SK-N-SH (cell line): ENCODE measurements at regions not wholly inside any gene's neighbourhood (a gene's known extent, or its start where the extent isn't known, plus 50 kb on each side); places are given as distances from the start of the nearest gene placed in this dataset.

Experiments
- CTCF ChIA-PET: fragments of 300-600, 350-600 bp; formaldehyde crosslinking; extraction: SDS; loops from one replicate; lab custom pipeline; 2021; lab: Yijun Ruan, JAX
- POLR2A ChIA-PET: fragments of 350-600 bp; sonication (Branson Sonifier 250); formaldehyde crosslinking; extraction: SDS; loops from one replicate; lab custom pipeline; 2020; ENCODE audit warnings: antibody characterized with exemption, inconsistent platforms; lab: Yijun Ruan, JAX
- DNase-seq: peaks from one replicate; pipeline ENCODE4 v3.0.0; 2012
- H2AFZ ChIP-seq: fragments of 200-600 bp; sonication (generic); 2 replicates; pipeline ENCODE4 v1.8.1; 2016; ENCODE audit warnings: antibody characterized with exemption, mild to moderate bottlenecking, low read depth
- H3F3A ChIP-seq: fragments of 200-600 bp; sonication (generic); replicated peaks from 2 replicates; pipeline ENCODE3; 2016; ENCODE audit warnings: antibody characterized with exemption, mild to moderate bottlenecking; ENCODE audit not compliant: insufficient read depth
- H3K27ac ChIP-seq, 2 experiments: fragments of 200-500 bp in 1 of 2; fragments of 200-600 bp in 1 of 2; sonication (Bioruptor generic) in 1 of 2; sonication (generic), shearing (Covaris generic) in 1 of 2; 2 replicates each; pipeline versions ENCODE4 v1.5.1 to v1.6.1; 2014 to 2016; ENCODE audit warnings: low read depth in 2 of 2, inconsistent platforms in 1 of 2, low read length in 1 of 2, mild to moderate bottlenecking in 1 of 2, mixed read lengths in 1 of 2
- H3K27me3 ChIP-seq: fragments of 200-600 bp; sonication (generic), shearing (Covaris generic); 2 replicates; pipeline ENCODE4 v1.6.1; 2016; ENCODE audit warnings: mixed run types; ENCODE audit not compliant: insufficient read depth
- H3K36me3 ChIP-seq, 2 experiments: fragments of 200-500 bp in 1 of 2; fragments of 200-600 bp in 1 of 2; sonication (Bioruptor generic) in 1 of 2; sonication (generic) in 1 of 2; replicated peaks in 1 of 2; 2 replicates each; pipeline versions ENCODE3 to v1.5.1; 2014 to 2016; ENCODE audit warnings: low read length in 1 of 2, mild to moderate bottlenecking in 1 of 2; ENCODE audit not compliant: insufficient read depth in 2 of 2, control insufficient read depth in 1 of 2
- H3K4me1 ChIP-seq, 2 experiments: fragments of 200-500 bp in 1 of 2; fragments of 200-600 bp in 1 of 2; sonication (Bioruptor generic) in 1 of 2; sonication (generic), shearing (Covaris generic) in 1 of 2; 2 replicates each; pipeline versions ENCODE4 v1.5.1 to v1.6.1; 2014 to 2016; ENCODE audit warnings: low read depth in 1 of 2, low read length in 1 of 2, mixed run types in 1 of 2; ENCODE audit not compliant: insufficient read depth in 2 of 2, control insufficient read depth in 1 of 2
- H3K4me2 ChIP-seq: fragments of 200-600 bp; sonication (generic), shearing (Covaris generic); 2 replicates; pipeline ENCODE4 v1.6.1; 2017; ENCODE audit warnings: mixed run types
- H3K4me3 ChIP-seq, 2 experiments: fragments of 200-500 bp in 1 of 2; fragments of 200-600 bp in 1 of 2; sonication (Bioruptor generic) in 1 of 2; sonication (generic), shearing (Covaris generic) in 1 of 2; 2 replicates each; pipeline versions ENCODE4 v1.5.1 to v1.8.1; 2014 to 2016; ENCODE audit warnings: low read depth in 2 of 2, inconsistent platforms in 1 of 2, low read length in 1 of 2, mild to moderate bottlenecking in 1 of 2, mixed read lengths in 1 of 2, moderate library complexity in 1 of 2
- H3K79me2 ChIP-seq: fragments of 200-600 bp; sonication (generic); 2 replicates; pipeline ENCODE4 v1.8.1; 2017; ENCODE audit warnings: mild to moderate bottlenecking; ENCODE audit not compliant: insufficient read depth
- H3K9ac ChIP-seq: fragments of 200-600 bp; sonication (generic); 2 replicates; pipeline ENCODE4 v1.6.1; 2017; ENCODE audit warnings: mixed run types
- H3K9me2 ChIP-seq: fragments of 200-600 bp; sonication (generic); 2 replicates; pipeline ENCODE4 v1.6.1; 2017; ENCODE audit warnings: mixed run types
- H3K9me3 ChIP-seq: fragments of 200-600 bp; sonication (generic); 2 replicates; pipeline ENCODE4 v1.6.1; 2017; ENCODE audit warnings: mixed run types, mild to moderate bottlenecking, moderate library complexity
- H4K20me1 ChIP-seq: fragments of 200-600 bp; sonication (generic); 2 replicates; pipeline ENCODE4 v1.6.1; 2017; ENCODE audit warnings: mild to moderate bottlenecking, mixed run types; ENCODE audit not compliant: insufficient read depth
- CTCF ChIP-seq: fragments of 200-600 bp; sonication (generic); IDR thresholded peaks from 2 replicates; pipeline ENCODE4 v1.6.1; 2017; ENCODE audit warnings: antibody characterized with exemption, mild to moderate bottlenecking, moderate library complexity
- EZH2phosphoT487 ChIP-seq: fragments of 200-600 bp; sonication (generic); IDR thresholded peaks from 2 replicates; pipeline ENCODE4 v1.6.1; 2017; ENCODE audit warnings: low read depth, mixed run types, mild to moderate bottlenecking, antibody characterized with exemption, moderate library complexity, borderline replicate concordance
- FOXJ3 ChIP-seq: sonication (generic); formaldehyde crosslinking; IDR thresholded peaks from 2 replicates; pipeline ENCODE4 v1.5.1; 2020; ENCODE audit warnings: mild to moderate bottlenecking, missing genetic modification reagents
- GATA2 ChIP-seq: sonication (generic); formaldehyde crosslinking; IDR thresholded peaks from 2 replicates; pipeline ENCODE4 v1.5.0; 2020; ENCODE audit warnings: mild to moderate bottlenecking, missing genetic modification reagents
- JUND ChIP-seq: IDR thresholded peaks from 2 replicates; pipeline ENCODE4 v1.4.0; 2012
- MAX ChIP-seq: IDR thresholded peaks from 2 replicates; pipeline ENCODE4 v1.4.0; 2012; ENCODE audit warnings: low read depth
- MXI1 ChIP-seq: IDR thresholded peaks from 2 replicates; pipeline ENCODE4 v1.6.1; 2012; ENCODE audit warnings: mild to moderate bottlenecking, low read depth, low read length, improper control_type of control experiment
- NFIC ChIP-seq: IDR thresholded peaks from 2 replicates; pipeline ENCODE4 v1.4.0; 2012; ENCODE audit warnings: borderline replicate concordance
- RAD21 ChIP-seq: IDR thresholded peaks from 2 replicates; pipeline ENCODE4 v1.6.1; 2012; ENCODE audit warnings: mild to moderate bottlenecking, low read length
- RCOR1 ChIP-seq: fragments of 150-350 bp; IDR thresholded peaks from 2 replicates; pipeline ENCODE4 v1.6.1; 2017; ENCODE audit warnings: antibody characterized with exemption, low read length
- RFX5 ChIP-seq: IDR thresholded peaks from 2 replicates; pipeline ENCODE4 v1.6.1; 2012; ENCODE audit warnings: mild to moderate bottlenecking, improper control_type of control experiment, low read length
- RXRA ChIP-seq: IDR thresholded peaks from 2 replicates; pipeline ENCODE4 v1.4.0; 2012; ENCODE audit warnings: low read depth, mild to moderate bottlenecking, borderline replicate concordance
- SIN3A ChIP-seq: IDR thresholded peaks from 2 replicates; pipeline ENCODE4 v1.6.1; 2012; ENCODE audit warnings: low read depth, mild to moderate bottlenecking, low read length, moderate library complexity, borderline replicate concordance
- TCF12 ChIP-seq: IDR thresholded peaks from 2 replicates; pipeline ENCODE4 v1.4.0; 2012
- TEAD4 ChIP-seq: IDR thresholded peaks from 2 replicates; pipeline ENCODE4 v1.4.0; 2012; ENCODE audit warnings: mild to moderate bottlenecking, borderline replicate concordance; ENCODE audit not compliant: insufficient read depth
- USF2 ChIP-seq: fragments of 150-350 bp; IDR thresholded peaks from 2 replicates; pipeline ENCODE4 v1.6.1; 2017; ENCODE audit warnings: antibody characterized with exemption, low read length, low read depth, borderline replicate concordance
- WGBS: methylation state at CpG from one replicate; pipeline ENCODE4 v1.1.6; 2017; ENCODE audit warnings: low lambda C conversion rate; 5-methylcytosine and 5-hydroxymethylcytosine counted together

- Histone ChIP-seq H3K36me3 (no peaks in the 10 kb centered on the region), H2AFZ (no peak overlapping the region), H4K20me1 (no peaks in the 10 kb centered on the region), H3K4me2 (no peak overlapping the region), H3K4me3 (no peak overlapping the region), H3K4me1 (peaks cover 3 to 8% of the 10 kb centered on the region in 2 experiments; a peak in 3 of 4 replicates), H3K9me2 (no peaks in the 10 kb centered on the region), H3K27me3 (no peaks in the 10 kb centered on the region), H3K9me3 (no peaks in the 10 kb centered on the region), H3K79me2 (no peaks in the 10 kb centered on the region), H3K27ac (peak overlapping the region; percentile 7 to 85; a peak in 3 of 4 replicates), H3F3A (peaks cover 10% of the 10 kb centered on the region), H3K9ac (no peak overlapping the region)
- ChIA-PET POLR2A (no interaction called here), CTCF (interaction anchor here (1.7 kb wide), 1 partner anchor 10 kb away, joined by 5 read pairs; no protein-coding TSS in a partner anchor)
- TF ChIP-seq NFIC = no peak
- TF ChIP-seq TCF12 = 0 out of 2 replicates have a peak, but pooled peaks have one; percentile 13
- WGBS = 95% methylated on average over 2 of the region's 2 CpGs
- no peak for DNase-seq
Observed at GRCh38 chr2:234145511-234145910, 95.0 kb downstream of the SPP2 start.

GRCh38 chr2:234145057-234145456 lies 94.6 kb downstream of the SPP2 start:
- ChIA-PET POLR2A (no interaction called here), CTCF (interaction anchor here (1.7 kb wide), 1 partner anchor 9 kb away, joined by 5 read pairs; no protein-coding TSS in a partner anchor)

GRCh38 chr2:234143896-234144295 lies 93.4 kb downstream of the SPP2 start:
- Histone ChIP-seq H3K4me1 (peaks cover 3 to 8% of the 10 kb centered on the region in 2 experiments; a peak in 3 of 4 replicates), H3K9ac (no peak overlapping the region), H3K36me3 (no peaks in the 10 kb centered on the region), H3K9me2 (no peaks in the 10 kb centered on the region), H3K4me3 (no peak overlapping the region), H3F3A (peaks cover 10% of the 10 kb centered on the region), H3K4me2 (no peak overlapping the region), H3K27ac (no peak overlapping the region), H3K27me3 (no peaks in the 10 kb centered on the region), H3K9me3 (no peaks in the 10 kb centered on the region), H4K20me1 (no peaks in the 10 kb centered on the region), H2AFZ (no peak overlapping the region), H3K79me2 (no peaks in the 10 kb centered on the region)
- TF ChIP-seq MAX (no peak), RAD21 (no peak), MXI1 (no peak), RFX5 (no peak), GATA2 (CRISPR knock-in tag) (no peak), EZH2phosphoT487 (no peak), JUND (no peak), CTCF (no peak), SIN3A (no peak), FOXJ3 (CRISPR knock-in tag) (no peak), TEAD4 (no peak), RCOR1 (no peak), TCF12 (no peak)
- no peak for DNase-seq
- ChIA-PET CTCF (interaction anchor here (1.1 kb wide), 1 partner anchor 907 kb away, joined by 3 read pairs; no protein-coding TSS in a partner anchor), POLR2A (no interaction called here)
- 100% methylated on average over 3 of the region's 3 CpGs for WGBS

More at GRCh38 chr2:234145057-234145456, 94.6 kb downstream of the SPP2 start:
- Histone ChIP-seq H3F3A (peaks cover 10% of the 10 kb centered on the region), H3K4me3 (no peak overlapping the region), H4K20me1 (no peaks in the 10 kb centered on the region), H3K79me2 (no peaks in the 10 kb centered on the region), H3K9me3 (no peaks in the 10 kb centered on the region), H3K4me2 (no peak overlapping the region), H3K27ac (no peak overlapping the region; a peak in 1 of 4 replicates), H3K4me1 (peaks cover 3 to 8% of the 10 kb centered on the region in 2 experiments; a peak in 3 of 4 replicates), H2AFZ (no peak overlapping the region), H3K9ac (no peak overlapping the region), H3K27me3 (no peaks in the 10 kb centered on the region), H3K36me3 (no peaks in the 10 kb centered on the region), H3K9me2 (no peaks in the 10 kb centered on the region)
- TF ChIP-seq RXRA = no peak
- no peak for TF ChIP-seq MXI1
- no peak for TF ChIP-seq USF2
- no peak for TF ChIP-seq SIN3A
- DNase-seq = no peak
